ENCODE measurements at regions not wholly inside any gene's neighbourhood (a gene's known extent, or its start where the extent isn't known, plus 50 kb on each side); places are given as distances from the start of the nearest gene placed in this dataset.

GRCh38 chr1:81712425-81712824 is 88.3 kb upstream of the ADGRL2 start:
- Histone ChIP-seq H2BK12ac (ENCODE audit: low read depth, low read length) (no peak overlapping the region), H2BK120ac (replicated peaks; ENCODE audit: low read depth, low read length) (no peak overlapping the region), H2BK20ac (ENCODE audit: low read length) (no peak overlapping the region), H3K4me1 (replicated peaks in 1 of 4; ENCODE audit: control insufficient read depth in 3 of 4, insufficient read depth in 4 of 4, low read length in 3 of 4) (no peaks in the 10 kb centered on the region), H3K56ac (replicated peaks; ENCODE audit: insufficient read length, low read depth, low read length) (no peak overlapping the region), H3K27me3 (replicated peaks in 1 of 4; ENCODE audit: control insufficient read depth in 3 of 4, extremely low read depth in 1 of 4, insufficient read depth in 3 of 4, low read length in 3 of 4) (no peaks in the 10 kb centered on the region), H2AK5ac (ENCODE audit: low read depth, low read length) (no peak overlapping the region), H3K79me1 (ENCODE audit: low read depth, low read length) (no peaks in the 10 kb centered on the region), H4K5ac (ENCODE audit: insufficient read length, low read depth, low read length) (no peak overlapping the region), H3K9ac (replicated peaks in 1 of 4; ENCODE audit: extremely low read depth in 1 of 4, low read depth in 3 of 4, low read length in 3 of 4) (no peak overlapping the region), H3K14ac (ENCODE audit: insufficient read length) (no peak overlapping the region), H4K8ac (ENCODE audit: extremely low read depth, insufficient read depth, low read length) (no peak overlapping the region), H3K4me3 (ENCODE audit: extremely low read depth in 1 of 4, insufficient read depth in 2 of 4, low read depth in 3 of 4, low read length in 4 of 4) (no peak overlapping the region), H3K79me2 (ENCODE audit: control insufficient read depth in 1 of 2, insufficient read depth in 2 of 2, low read length in 2 of 2) (no peaks in the 10 kb centered on the region), H2BK5ac (ENCODE audit: low read depth, low read length) (no peak overlapping the region), H3K27ac (ENCODE audit: low read depth, low read length) (no peak overlapping the region), H4K91ac (replicated peaks; ENCODE audit: insufficient read length, low read length) (no peak overlapping the region), H3K23ac (ENCODE audit: insufficient read length) (no peak overlapping the region), H2BK15ac (ENCODE audit: low read length) (no peak overlapping the region), H4K20me1 (replicated peaks in 1 of 2; ENCODE audit: control insufficient read depth in 1 of 2, insufficient read depth in 2 of 2, low read length in 2 of 2) (no peaks in the 10 kb centered on the region), H3K18ac (ENCODE audit: extremely low read depth, low read length) (no peak overlapping the region), H3K4me2 (ENCODE audit: insufficient read depth in 1 of 2, low read depth in 2 of 2, low read length in 2 of 2) (no peak overlapping the region), H2AFZ (ENCODE audit: low read length) (no peak overlapping the region), H3K9me3 (ENCODE audit: insufficient read depth in 2 of 2, low read depth in 1 of 2, low read length in 1 of 2) (no peaks in the 10 kb centered on the region), H3K4ac (replicated peaks; ENCODE audit: insufficient read length, low read depth, low read length) (no peak overlapping the region), H3K36me3 (ENCODE audit: control insufficient read depth in 2 of 4, insufficient read depth in 4 of 4, low read length in 3 of 4) (no peaks in the 10 kb centered on the region), H3K23me2 (ENCODE audit: low read depth, low read length) (no peaks in the 10 kb centered on the region)
- FAIRE-seq (no peak), DNase-seq (ENCODE audit: low read depth in 1 of 2, low spot score in 2 of 2) (no peak)
- ChIA-PET POLR2A (ENCODE audit: partially characterized antibody) (no interaction called here), CTCF (ENCODE audit: partially characterized antibody) (no interaction called here)
- WGBS, 2 experiments (ENCODE audit: extremely low coverage in 1 of 2, insufficient coverage in 1 of 2, insufficient read length in 1 of 2, insufficient replicate concordance in 2 of 2, low coverage in 1 of 2, low lambda C conversion rate in 2 of 2, missing lambda C conversion rate in 1 of 2): 93% methylated on average over 3 of the region's 3 CpGs; no CpG with 5 or more reads in 1 of the 2 experiments
- TF ChIP-seq GABPA (IDR thresholded peaks at IDR 0.05; ENCODE audit: borderline replicate concordance, insufficient read depth, low read length): no peak

All from H1 (cell line).